OCI-LY7 (cell line): ENCODE measurements at regions not wholly inside any gene's neighbourhood (a gene's known extent, or its start where the extent isn't known, plus 50 kb on each side); places are given as distances from the start of the nearest gene placed in this dataset.

Source experiments
- EZH2phosphoT487 ChIP-seq: fragments of 200-600 bp; sonication (generic); IDR thresholded peaks from 2 replicates; pipeline ENCODE4 v1.6.1; 2018; ENCODE audit warnings: low read depth, borderline replicate concordance, mild to moderate bottlenecking, mixed run types, antibody characterized with exemption, low read length, moderate library complexity, mixed read lengths
- TF ChIP-seq, protein P1 (sequence below): fragments of 200-600 bp; sonication (generic); conservative IDR thresholded peaks from 2 replicates; pipeline ENCODE4 v1.5.1; 2014; ENCODE audit warnings: mild to moderate bottlenecking, antibody characterized with exemption, low read length, moderate library complexity, mixed read lengths

DNA sequence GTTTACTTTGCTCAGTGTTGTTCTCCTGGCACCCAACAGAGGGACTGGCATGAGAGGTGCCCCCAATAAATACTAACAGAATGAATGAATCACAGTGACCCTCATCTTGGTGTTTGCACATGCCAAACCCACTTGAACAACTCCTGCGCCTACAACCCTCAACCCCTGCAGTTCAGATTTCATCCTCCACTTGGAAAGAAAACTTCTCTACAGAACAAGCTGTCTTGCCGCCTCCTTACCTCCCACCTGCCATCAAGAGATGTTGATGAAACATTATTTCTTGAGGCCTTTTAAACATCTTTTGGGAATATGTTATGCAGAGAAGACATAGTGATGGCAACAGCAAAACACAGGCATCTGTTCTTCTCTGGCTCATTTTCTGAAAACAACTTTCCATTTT lies 216.0 kb upstream of the SH3BP4 start:
- TF ChIP-seq, protein P1, sequence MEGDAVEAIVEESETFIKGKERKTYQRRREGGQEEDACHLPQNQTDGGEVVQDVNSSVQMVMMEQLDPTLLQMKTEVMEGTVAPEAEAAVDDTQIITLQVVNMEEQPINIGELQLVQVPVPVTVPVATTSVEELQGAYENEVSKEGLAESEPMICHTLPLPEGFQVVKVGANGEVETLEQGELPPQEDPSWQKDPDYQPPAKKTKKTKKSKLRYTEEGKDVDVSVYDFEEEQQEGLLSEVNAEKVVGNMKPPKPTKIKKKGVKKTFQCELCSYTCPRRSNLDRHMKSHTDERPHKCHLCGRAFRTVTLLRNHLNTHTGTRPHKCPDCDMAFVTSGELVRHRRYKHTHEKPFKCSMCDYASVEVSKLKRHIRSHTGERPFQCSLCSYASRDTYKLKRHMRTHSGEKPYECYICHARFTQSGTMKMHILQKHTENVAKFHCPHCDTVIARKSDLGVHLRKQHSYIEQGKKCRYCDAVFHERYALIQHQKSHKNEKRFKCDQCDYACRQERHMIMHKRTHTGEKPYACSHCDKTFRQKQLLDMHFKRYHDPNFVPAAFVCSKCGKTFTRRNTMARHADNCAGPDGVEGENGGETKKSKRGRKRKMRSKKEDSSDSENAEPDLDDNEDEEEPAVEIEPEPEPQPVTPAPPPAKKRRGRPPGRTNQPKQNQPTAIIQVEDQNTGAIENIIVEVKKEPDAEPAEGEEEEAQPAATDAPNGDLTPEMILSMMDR = no peak
- TF ChIP-seq EZH2phosphoT487 = no peak
